ENCODE measurements at regions not wholly inside any gene's neighbourhood (a gene's known extent, or its start where the extent isn't known, plus 50 kb on each side); places are given as distances from the start of the nearest gene placed in this dataset.

DNA sequence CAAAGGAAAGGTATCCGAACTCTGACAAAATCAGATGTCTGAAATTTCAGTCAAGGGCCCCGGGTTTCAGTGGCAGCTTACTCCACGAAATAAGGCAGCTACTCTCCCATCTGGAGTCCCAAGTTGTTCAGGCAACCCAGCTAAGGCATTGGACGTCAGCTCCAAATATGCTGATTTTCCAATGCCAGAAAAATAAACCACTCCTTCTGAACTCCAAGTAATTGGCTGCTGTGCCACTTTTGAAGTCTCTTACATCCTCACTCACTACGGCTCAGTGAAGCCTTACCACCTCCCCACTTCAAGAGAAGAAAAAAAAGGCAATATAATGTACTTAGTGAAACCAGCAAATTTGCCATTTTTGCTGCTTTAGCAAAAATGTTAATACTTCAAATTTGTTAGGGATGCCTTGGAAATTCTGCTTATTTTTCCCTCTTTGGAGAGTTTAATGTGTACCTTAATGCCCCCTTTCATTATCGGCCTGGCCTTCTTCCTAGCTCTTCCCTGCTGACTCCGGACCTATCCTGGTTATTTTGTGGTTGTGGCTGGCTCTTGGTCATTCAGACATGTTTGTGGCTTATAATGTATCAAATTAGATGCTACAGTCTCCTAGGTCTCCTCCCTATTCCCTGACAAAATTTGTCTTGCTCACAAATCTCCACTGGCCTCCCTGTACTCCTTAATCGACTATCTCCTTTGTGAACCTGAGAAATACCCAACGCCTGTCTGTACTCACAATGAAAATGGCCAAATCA, 589.2 kb upstream of the ZEB2 start:
- TF ChIP-seq, protein P1, sequence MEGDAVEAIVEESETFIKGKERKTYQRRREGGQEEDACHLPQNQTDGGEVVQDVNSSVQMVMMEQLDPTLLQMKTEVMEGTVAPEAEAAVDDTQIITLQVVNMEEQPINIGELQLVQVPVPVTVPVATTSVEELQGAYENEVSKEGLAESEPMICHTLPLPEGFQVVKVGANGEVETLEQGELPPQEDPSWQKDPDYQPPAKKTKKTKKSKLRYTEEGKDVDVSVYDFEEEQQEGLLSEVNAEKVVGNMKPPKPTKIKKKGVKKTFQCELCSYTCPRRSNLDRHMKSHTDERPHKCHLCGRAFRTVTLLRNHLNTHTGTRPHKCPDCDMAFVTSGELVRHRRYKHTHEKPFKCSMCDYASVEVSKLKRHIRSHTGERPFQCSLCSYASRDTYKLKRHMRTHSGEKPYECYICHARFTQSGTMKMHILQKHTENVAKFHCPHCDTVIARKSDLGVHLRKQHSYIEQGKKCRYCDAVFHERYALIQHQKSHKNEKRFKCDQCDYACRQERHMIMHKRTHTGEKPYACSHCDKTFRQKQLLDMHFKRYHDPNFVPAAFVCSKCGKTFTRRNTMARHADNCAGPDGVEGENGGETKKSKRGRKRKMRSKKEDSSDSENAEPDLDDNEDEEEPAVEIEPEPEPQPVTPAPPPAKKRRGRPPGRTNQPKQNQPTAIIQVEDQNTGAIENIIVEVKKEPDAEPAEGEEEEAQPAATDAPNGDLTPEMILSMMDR (IDR thresholded peaks at IDR 0.05): no peak
- TF ChIP-seq EZH2 (IDR thresholded peaks at IDR 0.05; ENCODE audit: borderline replicate concordance, insufficient read depth, low read depth, low read length, poor library complexity, severe bottlenecking): no peak
